H1 (cell line): ENCODE measurements at regions not wholly inside any gene's neighbourhood (a gene's known extent, or its start where the extent isn't known, plus 50 kb on each side); places are given as distances from the start of the nearest gene placed in this dataset.

Experiments used
- BRCA1 ChIP-seq: IDR thresholded peaks from 2 replicates; pipeline ENCODE4 v1.6.1; 2012; ENCODE audit warnings: low read depth, low read length, improper control_type of control experiment
- RAD21 ChIP-seq, 2 experiments: IDR thresholded peaks in 1 of 2; conservative IDR thresholded peaks in 1 of 2; 2 replicates each; pipeline ENCODE4 v1.6.1; 2011; ENCODE audit warnings: low read depth in 2 of 2, low read length in 2 of 2, improper control_type of control experiment in 1 of 2, inconsistent platforms in 1 of 2, mild to moderate bottlenecking in 1 of 2, moderate library complexity in 1 of 2

DNA sequence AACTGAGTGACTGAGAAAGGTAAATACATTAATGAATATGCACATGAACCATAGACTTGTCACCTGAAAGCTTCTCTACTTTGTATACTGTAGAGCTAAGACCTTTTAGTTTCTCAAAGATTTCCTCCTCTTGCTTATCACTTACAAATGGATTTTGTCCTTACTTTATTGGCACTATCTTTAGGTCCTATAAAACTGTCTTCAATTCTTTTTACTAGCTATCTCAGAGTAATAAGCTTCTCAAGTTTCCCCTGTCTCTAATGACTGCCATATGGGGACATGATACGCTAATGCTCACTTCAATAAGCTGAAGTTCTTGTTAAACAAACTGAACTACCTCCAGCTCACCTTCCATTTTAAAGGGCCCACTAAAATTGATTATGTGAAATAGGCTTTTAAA lies 468.2 kb upstream of the CCDC196 start (continued):
- TF ChIP-seq RAD21 (IDR thresholded peaks at IDR 0.05 in 1 of 2, conservative IDR thresholded peaks at IDR 0.05 in 1 of 2; ENCODE audit: low read depth in 2 of 2, low read length in 2 of 2) (no peak), BRCA1 (no peak)
- TF ChIP-seq, all 59 proteins: peak for 0
